Mucosa of descending colon (tissue), 3 donors: ENCODE measurements at regions not wholly inside any gene's neighbourhood (a gene's known extent, or its start where the extent isn't known, plus 50 kb on each side); places are given as distances from the start of the nearest gene placed in this dataset.
"Not testable (repeated sequence)": the region's sequence is repeated elsewhere in the genome, so short reads cannot be mapped to it uniquely, and the experiment has no call there.

Experiments used
- ATAC-seq: fragments of 200-7000 bp; cut with Tn5 transposase; one replicate; pipeline ENCODE4 v1.9.1; 2020; ENCODE audit warnings: mild to moderate bottlenecking, moderate library complexity
- DNase-seq, 3 donors: peaks; one replicate each; pipeline ENCODE4 v3.0.0-alpha.2; 2020
- H3K36me3 ChIP-seq: fragments of 200-600 bp; one replicate; pipeline ENCODE4 v1.8.0; 2021; ENCODE audit warnings: low read depth, mild to moderate bottlenecking
- H3K4me1 ChIP-seq: fragments of 200-600 bp; one replicate; pipeline ENCODE4 v1.8.0; 2021; ENCODE audit warnings: low read depth, mild to moderate bottlenecking
- H3K4me3 ChIP-seq: fragments of 200-600 bp; one replicate; pipeline ENCODE4 v1.8.0; 2021; ENCODE audit warnings: mild to moderate bottlenecking
- H3K9me3 ChIP-seq: fragments of 200-600 bp; one replicate; pipeline ENCODE4 v1.8.0; 2021; ENCODE audit warnings: mild to moderate bottlenecking
- CTCF ChIP-seq: fragments of 200-600 bp; IDR thresholded peaks from one replicate; pipeline ENCODE4 v1.8.0; 2022; ENCODE audit warnings: antibody characterized with exemption, mild to moderate bottlenecking
- intact Hi-C, 2 donors: fragments of 100-400 bp; cut with DNase I in 1 of 2; cut with micrococcal nuclease in 1 of 2; formaldehyde crosslinking; loops; one replicate each; pipeline versions ENCODE4 v1.11.0 to v1.11.1; 2022; cut with DNase I, micrococcal nuclease
- donor health status: DM: no; HTN: no; CAD: no; lungs with moderate emphysema.
- donor health status: DM: no; HTN: no; CAD: no.
- donor health status: DM: no; HTN: yes; CAD: no.

GRCh38 chr9:97132865-97133264 is 93.9 kb upstream of the CTSV start:
- H3K4me1 ChIP-seq, result no peaks in the 10 kb centered on the region
- H3K36me3 ChIP-seq, result no peaks in the 10 kb centered on the region
- peaks cover 4% of the 10 kb centered on the region for H3K9me3 ChIP-seq
- TF ChIP-seq CTCF, result no peak
- no peak for DNase-seq
- H3K4me3 ChIP-seq, result no peak overlapping the region
- intact Hi-C loops, result no loop called here
- ATAC-seq, result no peak

- ATAC-seq, H3K9me3 ChIP-seq, intact Hi-C loops, H3K4me3 ChIP-seq, H3K4me1 ChIP-seq, H3K36me3 ChIP-seq, DNase-seq: not testable (repeated sequence)
These were observed 91.9 kb upstream of the CTSV start for GRCh38 chr9:97130864-97131263.

GRCh38 chr9:97130387-97130786 is 91.4 kb upstream of the CTSV start:
- H3K9me3 ChIP-seq, H3K4me3 ChIP-seq, intact Hi-C loops, DNase-seq, H3K36me3 ChIP-seq, H3K4me1 ChIP-seq, ATAC-seq: not testable (repeated sequence)

GRCh38 chr9:97128919-97129318 is 90.0 kb upstream of the CTSV start:
- H3K4me1 ChIP-seq, result no peaks in the 10 kb centered on the region
- peaks cover 4% of the 10 kb centered on the region for H3K9me3 ChIP-seq
- ATAC-seq (no peak), DNase-seq (no peak)
- H3K4me3 ChIP-seq, result no peak overlapping the region
- intact Hi-C loops, result no loop called here
- H3K36me3 ChIP-seq, result no peaks in the 10 kb centered on the region
- TF ChIP-seq CTCF, result no peak

GRCh38 chr9:97124256-97124655 is 85.3 kb upstream of the CTSV start:
- ATAC-seq (no peak), DNase-seq (no peak)
- Histone ChIP-seq H3K9me3 (no peaks in the 10 kb centered on the region), H3K4me1 (no peaks in the 10 kb centered on the region), H3K4me3 (no peak overlapping the region), H3K36me3 (no peaks in the 10 kb centered on the region)
- intact Hi-C loops, result no loop called here
- TF ChIP-seq CTCF, result no peak

GRCh38 chr9:97110696-97111095 is 71.8 kb upstream of the CTSV start:
- Histone ChIP-seq H3K9me3 (no peaks in the 10 kb centered on the region), H3K4me3 (no peak overlapping the region), H3K4me1 (no peaks in the 10 kb centered on the region), H3K36me3 (no peaks in the 10 kb centered on the region)
- no peak for ATAC-seq
- intact Hi-C loops, result no loop called here
- TF ChIP-seq CTCF, result no peak
- no peak for DNase-seq

- DNase-seq (peak in 2 of 3 donors; percentile 60 to 81), ATAC-seq (peak; percentile 90)
- no peak for TF ChIP-seq CTCF
- Histone ChIP-seq H3K36me3 (no peaks in the 10 kb centered on the region), H3K4me1 (no peaks in the 10 kb centered on the region), H3K4me3 (no peak overlapping the region), H3K9me3 (no peaks in the 10 kb centered on the region)
- intact Hi-C loops, result no loop called here
These were observed 70.4 kb upstream of the CTSV start for GRCh38 chr9:97109194-97109811.

GRCh38 chr9:97105220-97105619 is 66.3 kb upstream of the CTSV start:
- H3K4me1 ChIP-seq, intact Hi-C loops, DNase-seq, H3K4me3 ChIP-seq, H3K36me3 ChIP-seq, H3K9me3 ChIP-seq: not testable (repeated sequence)
- peak; percentile 45 for ATAC-seq

- DNase-seq, H3K36me3 ChIP-seq, H3K4me1 ChIP-seq, H3K4me3 ChIP-seq, intact Hi-C loops, ATAC-seq, H3K9me3 ChIP-seq: not testable (repeated sequence)
These were observed 64.9 kb upstream of the CTSV start for GRCh38 chr9:97103613-97104383.
